Dedifferentiated amniotic fluid mesenchymal stem cell (primary cell): ENCODE measurements at regions not wholly inside any gene's neighbourhood (a gene's known extent, or its start where the extent isn't known, plus 50 kb on each side); places are given as distances from the start of the nearest gene placed in this dataset.
"Not testable (repeated sequence)": the region's sequence is repeated elsewhere in the genome, so short reads cannot be mapped to it uniquely, and the experiment has no call there.

Experiments used
- DNase-seq: peaks from one replicate; pipeline ENCODE4 v3.0.0-alpha.2; 2016; ENCODE audit errors: extremely low spot score

GRCh38 chr2:176569574-176569973 is 300.3 kb downstream of the MTX2 start:
- no peak for DNase-seq

GRCh38 chr2:176573612-176574483 is 304.6 kb downstream of the MTX2 start:
- no peak for DNase-seq

- DNase-seq = no peak
Measured at GRCh38 chr2:176574484-176575236, 305.4 kb downstream of the MTX2 start.

- DNase-seq = no peak
Measured at GRCh38 chr2:176575237-176575744, 306.0 kb downstream of the MTX2 start.

- DNase-seq = no peak
Measured at GRCh38 chr2:176577054-176577453, 307.8 kb downstream of the MTX2 start.

GRCh38 chr2:176578292-176578691 is 309.1 kb downstream of the MTX2 start:
- not testable (repeated sequence) for DNase-seq

- DNase-seq = no peak
Measured at GRCh38 chr2:176579608-176580007, 310.4 kb downstream of the MTX2 start.

- DNase-seq = no peak
Measured at GRCh38 chr2:176581557-176582165, 312.4 kb downstream of the MTX2 start.

- no peak for DNase-seq
Measured at GRCh38 chr2:176582176-176582575, 312.9 kb downstream of the MTX2 start.

- DNase-seq = peak; percentile 73
Measured at GRCh38 chr2:176582990-176583481, 313.8 kb downstream of the MTX2 start.

- no peak for DNase-seq
Measured at GRCh38 chr2:176583607-176584006, 314.4 kb downstream of the MTX2 start.

GRCh38 chr2:176584333-176584732 is 315.1 kb downstream of the MTX2 start:
- no peak for DNase-seq

- no peak for DNase-seq
Measured at GRCh38 chr2:176585291-176585690, 316.0 kb downstream of the MTX2 start.

GRCh38 chr2:176585791-176586190 is 316.5 kb downstream of the MTX2 start:
- no peak for DNase-seq

GRCh38 chr2:176589287-176589686 is 320.0 kb downstream of the MTX2 start:
- no peak for DNase-seq

- DNase-seq = no peak
Measured at GRCh38 chr2:176589825-176590440, 320.7 kb downstream of the MTX2 start.

- no peak for DNase-seq
Measured at GRCh38 chr2:176592216-176592615, 323.0 kb downstream of the MTX2 start.

- DNase-seq = no peak
Measured at GRCh38 chr2:176595986-176596385, 326.7 kb downstream of the MTX2 start.

- DNase-seq = no peak
Measured at GRCh38 chr2:176597916-176598315, 328.7 kb downstream of the MTX2 start.

GRCh38 chr2:176598351-176598750 is 329.1 kb downstream of the MTX2 start:
- no peak for DNase-seq

- no peak for DNase-seq
Measured at GRCh38 chr2:176599796-176600485, 330.7 kb downstream of the MTX2 start.
